GM18517 (cell line): ENCODE measurements at regions not wholly inside any gene's neighbourhood (a gene's known extent, or its start where the extent isn't known, plus 50 kb on each side); places are given as distances from the start of the nearest gene placed in this dataset.

Source experiments
- ATAC-seq: cut with Tn5 transposase; IDR thresholded peaks from one replicate; pipeline ENCODE4 v1.9.1; 2021; ENCODE audit warnings: mild to moderate bottlenecking, moderate library complexity; ENCODE audit not compliant: unreplicated experiment

GRCh38 chr4:181957088-181957487, 286.1 kb upstream of the TENM3 start:
- ATAC-seq, result no peak

- no peak for ATAC-seq
Observed at GRCh38 chr4:181958446-181958845, 284.8 kb upstream of the TENM3 start.

- ATAC-seq, result no peak
Observed at GRCh38 chr4:181959121-181959520, 284.1 kb upstream of the TENM3 start.

- ATAC-seq, result no peak
Observed at GRCh38 chr4:181960384-181960783, 282.8 kb upstream of the TENM3 start.

GRCh38 chr4:181962321-181962720, 280.9 kb upstream of the TENM3 start:
- no peak for ATAC-seq

GRCh38 chr4:181964731-181965130, 278.5 kb upstream of the TENM3 start:
- no peak for ATAC-seq

GRCh38 chr4:181966104-181966551, 277.1 kb upstream of the TENM3 start:
- ATAC-seq, result no peak

- ATAC-seq, result no peak
Observed at GRCh38 chr4:181967401-181967800, 275.8 kb upstream of the TENM3 start.

GRCh38 chr4:181968371-181968770, 274.8 kb upstream of the TENM3 start:
- ATAC-seq, result no peak

GRCh38 chr4:181969151-181969550, 274.1 kb upstream of the TENM3 start:
- no peak for ATAC-seq

- ATAC-seq, result no peak
Observed at GRCh38 chr4:181970366-181970765, 272.8 kb upstream of the TENM3 start.

GRCh38 chr4:181971411-181971810, 271.8 kb upstream of the TENM3 start:
- ATAC-seq, result peak; percentile 90

GRCh38 chr4:181971973-181972372, 271.2 kb upstream of the TENM3 start:
- ATAC-seq, result no peak

GRCh38 chr4:181976764-181977163, 266.4 kb upstream of the TENM3 start:
- ATAC-seq, result no peak

GRCh38 chr4:181982437-181982836, 260.8 kb upstream of the TENM3 start:
- ATAC-seq, result no peak

- ATAC-seq, result no peak
Observed at GRCh38 chr4:181982856-181983255, 260.3 kb upstream of the TENM3 start.

GRCh38 chr4:181987392-181987791, 255.8 kb upstream of the TENM3 start:
- ATAC-seq, result no peak

GRCh38 chr4:181989071-181989470, 254.1 kb upstream of the TENM3 start:
- no peak for ATAC-seq

- ATAC-seq, result no peak
Observed at GRCh38 chr4:181991369-181992108, 251.7 kb upstream of the TENM3 start.

GRCh38 chr4:181998398-181999295, 244.6 kb upstream of the TENM3 start:
- ATAC-seq, result no peak

- ATAC-seq, result no peak
Observed at GRCh38 chr4:182000077-182000476, 243.1 kb upstream of the TENM3 start.

- ATAC-seq, result no peak
Observed at GRCh38 chr4:182010876-182011275, 232.3 kb upstream of the TENM3 start.
